Stimulated activated CD8-positive, alpha-beta memory T cell treated with anti-CD3 and anti-CD28 coated beads, Interleukin-7, amount 100 ng/mL, for 4 hours (primary cell): ENCODE measurements at regions not wholly inside any gene's neighbourhood (a gene's known extent, or its start where the extent isn't known, plus 50 kb on each side); places are given as distances from the start of the nearest gene placed in this dataset.
"Not testable (repeated sequence)": the region's sequence is repeated elsewhere in the genome, so short reads cannot be mapped to it uniquely, and the experiment has no call there.

Source experiments
- DNase-seq, 2 donors: peaks; one replicate each; pipeline ENCODE4 v3.0.0-alpha.2; 2020; ENCODE audit warnings: low read depth in 2 of 2

GRCh38 chr2:144012304-144012703 lies 507.6 kb downstream of the ZEB2 start:
- DNase-seq = no peak

GRCh38 chr2:144011553-144011952 lies 508.4 kb downstream of the ZEB2 start:
- DNase-seq = no peak

- no peak for DNase-seq
These were observed 508.8 kb downstream of the ZEB2 start for GRCh38 chr2:144011098-144011497.

- no peak for DNase-seq
These were observed 509.7 kb downstream of the ZEB2 start for GRCh38 chr2:144010096-144010836.

- DNase-seq = no peak
These were observed 513.8 kb downstream of the ZEB2 start for GRCh38 chr2:144006139-144006538.

- no peak for DNase-seq
These were observed 515.2 kb downstream of the ZEB2 start for GRCh38 chr2:144004742-144005141.

- no peak for DNase-seq
These were observed 516.4 kb downstream of the ZEB2 start for GRCh38 chr2:144003460-144004075.

- DNase-seq = no peak
These were observed 522.9 kb downstream of the ZEB2 start for GRCh38 chr2:143996974-143997373.

GRCh38 chr2:143994961-143995360 lies 525.0 kb downstream of the ZEB2 start:
- no peak for DNase-seq

- DNase-seq = not testable (repeated sequence)
These were observed 528.3 kb downstream of the ZEB2 start for GRCh38 chr2:143991596-143991995.

GRCh38 chr2:143988082-143988481 lies 531.8 kb downstream of the ZEB2 start:
- no peak for DNase-seq

- DNase-seq = no peak
These were observed 538.5 kb downstream of the ZEB2 start for GRCh38 chr2:143981428-143981827.

GRCh38 chr2:143977356-143977755 lies 542.6 kb downstream of the ZEB2 start:
- DNase-seq = no peak

GRCh38 chr2:143975216-143975615 lies 544.7 kb downstream of the ZEB2 start:
- no peak for DNase-seq

GRCh38 chr2:143974262-143974661 lies 545.7 kb downstream of the ZEB2 start:
- no peak for DNase-seq

- no peak for DNase-seq
These were observed 551.1 kb downstream of the ZEB2 start for GRCh38 chr2:143968860-143969259.

- no peak for DNase-seq
These were observed 551.6 kb downstream of the ZEB2 start for GRCh38 chr2:143968360-143968759.

- DNase-seq = no peak
These were observed 554.3 kb downstream of the ZEB2 start for GRCh38 chr2:143965493-143966164.

GRCh38 chr2:143964891-143965290 lies 555.0 kb downstream of the ZEB2 start:
- DNase-seq = no peak

- no peak for DNase-seq
These were observed 559.7 kb downstream of the ZEB2 start for GRCh38 chr2:143960177-143960576.

GRCh38 chr2:143957321-143957720 lies 562.6 kb downstream of the ZEB2 start:
- DNase-seq = no peak

GRCh38 chr2:143955401-143956065 lies 564.4 kb downstream of the ZEB2 start:
- DNase-seq = no peak
